Keratinocyte (primary cell): ENCODE measurements at regions not wholly inside any gene's neighbourhood (a gene's known extent, or its start where the extent isn't known, plus 50 kb on each side); places are given as distances from the start of the nearest gene placed in this dataset.

ENCODE experiments used
- EZH2 ChIP-seq: IDR thresholded peaks from one replicate; pipeline ENCODE4 v1.6.1; 2012; ENCODE audit warnings: inconsistent platforms, mild to moderate bottlenecking, low read length, moderate library complexity
- TF ChIP-seq, protein P1 (sequence below), 3 experiments: IDR thresholded peaks in 1 of 3; conservative IDR thresholded peaks in 1 of 3; optimal IDR thresholded peaks in 1 of 3; 2 replicates in 2 of 3; 3 replicates in 1 of 3; pipeline versions ENCODE3 to v1.5.1; 2011; ENCODE audit warnings: low read length in 3 of 3, mild to moderate bottlenecking in 3 of 3, moderate library complexity in 2 of 3, control low read depth in 1 of 3, inconsistent platforms in 1 of 3; ENCODE audit not compliant: insufficient read depth in 2 of 3; ENCODE audit errors: extremely low read depth in 1 of 3

GRCh38 chr2:237150186-237150585, 64.5 kb downstream of the COPS8 start:
- TF ChIP-seq, protein P1, sequence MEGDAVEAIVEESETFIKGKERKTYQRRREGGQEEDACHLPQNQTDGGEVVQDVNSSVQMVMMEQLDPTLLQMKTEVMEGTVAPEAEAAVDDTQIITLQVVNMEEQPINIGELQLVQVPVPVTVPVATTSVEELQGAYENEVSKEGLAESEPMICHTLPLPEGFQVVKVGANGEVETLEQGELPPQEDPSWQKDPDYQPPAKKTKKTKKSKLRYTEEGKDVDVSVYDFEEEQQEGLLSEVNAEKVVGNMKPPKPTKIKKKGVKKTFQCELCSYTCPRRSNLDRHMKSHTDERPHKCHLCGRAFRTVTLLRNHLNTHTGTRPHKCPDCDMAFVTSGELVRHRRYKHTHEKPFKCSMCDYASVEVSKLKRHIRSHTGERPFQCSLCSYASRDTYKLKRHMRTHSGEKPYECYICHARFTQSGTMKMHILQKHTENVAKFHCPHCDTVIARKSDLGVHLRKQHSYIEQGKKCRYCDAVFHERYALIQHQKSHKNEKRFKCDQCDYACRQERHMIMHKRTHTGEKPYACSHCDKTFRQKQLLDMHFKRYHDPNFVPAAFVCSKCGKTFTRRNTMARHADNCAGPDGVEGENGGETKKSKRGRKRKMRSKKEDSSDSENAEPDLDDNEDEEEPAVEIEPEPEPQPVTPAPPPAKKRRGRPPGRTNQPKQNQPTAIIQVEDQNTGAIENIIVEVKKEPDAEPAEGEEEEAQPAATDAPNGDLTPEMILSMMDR (optimal IDR thresholded peaks at IDR 0.05 in 1 of 3, IDR thresholded peaks at IDR 0.05 in 1 of 3, conservative IDR thresholded peaks at IDR 0.05 in 1 of 3; ENCODE audit: extremely low read depth in 1 of 3, insufficient read depth in 2 of 3, low read length in 3 of 3): no peak
- TF ChIP-seq EZH2: no peak
